ENCODE measurements at regions not wholly inside any gene's neighbourhood (a gene's known extent, or its start where the extent isn't known, plus 50 kb on each side); places are given as distances from the start of the nearest gene placed in this dataset.
"Not testable (repeated sequence)": the region's sequence is repeated elsewhere in the genome, so short reads cannot be mapped to it uniquely, and the experiment has no call there.

DNA sequence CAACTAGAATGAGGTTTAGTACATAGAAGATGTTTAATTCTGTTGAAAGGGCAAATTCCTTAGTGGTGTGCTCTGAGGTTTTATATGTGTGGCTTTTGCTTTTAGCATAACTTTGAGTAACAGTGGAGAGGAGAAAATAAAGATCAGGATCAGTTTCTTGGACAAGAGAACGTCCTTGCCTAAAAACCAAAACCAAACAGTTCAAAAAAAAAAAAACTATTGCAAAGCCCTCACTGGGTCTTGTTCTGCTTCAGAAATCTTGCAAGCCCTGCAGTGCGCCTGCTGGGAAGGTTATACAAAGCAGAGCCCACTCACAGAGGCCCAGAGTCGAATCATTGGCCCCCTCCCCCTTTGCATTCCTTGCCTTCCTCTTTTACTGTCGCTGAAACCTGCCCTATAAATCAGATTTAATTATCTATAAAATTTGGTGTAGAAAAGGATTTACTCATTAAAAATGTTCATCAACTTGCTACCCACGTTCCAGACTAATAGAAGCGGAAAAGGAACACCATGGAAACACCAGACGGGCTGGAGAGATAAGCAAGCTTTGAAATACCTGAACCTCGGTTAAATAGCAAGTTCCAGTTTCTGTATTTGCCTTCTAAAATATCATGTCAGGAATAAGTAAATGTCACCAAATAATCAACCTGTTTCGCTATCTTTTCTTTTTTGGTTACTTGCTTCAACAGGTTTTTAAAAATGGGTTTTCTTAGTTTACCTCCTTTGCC is 201.6 kb upstream of the PTBP2 start:
- Mint-ChIP-seq H3K4me1 (no peaks in the 10 kb centered on the region), H3K27ac (ENCODE audit: low read depth) (no peak overlapping the region), H3K4me3 (no peak overlapping the region), H3K36me3 (ENCODE audit: insufficient read depth) (no peaks in the 10 kb centered on the region), H3K9me3 (no peaks in the 10 kb centered on the region), H3K27me3 (no peaks in the 10 kb centered on the region)
- ATAC-seq (replicated peaks; ENCODE audit: extremely low read depth, poor library complexity, severe bottlenecking), result no peak
- no peak for DNase-seq (ENCODE audit: low spot score in 2 of 2)

DNA sequence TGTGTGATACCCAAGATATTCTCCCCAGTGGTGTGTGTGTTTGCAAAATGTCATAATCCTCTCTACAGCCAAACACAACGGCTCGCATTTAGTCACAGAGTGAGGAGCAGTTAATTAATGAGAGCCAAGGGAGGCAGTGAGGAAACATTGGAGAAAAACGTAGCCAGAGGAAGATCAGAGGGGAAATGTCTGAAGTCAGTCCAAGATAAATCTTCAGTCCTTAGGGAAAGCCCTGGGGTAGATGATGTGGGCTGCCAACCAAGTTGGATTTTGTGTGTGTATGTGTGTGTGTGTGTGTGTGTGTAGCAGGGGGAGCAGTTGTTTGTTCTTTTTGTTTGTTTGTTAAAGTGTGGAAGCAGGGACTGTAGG is 201.0 kb upstream of the PTBP2 start:
- H3K36me3 Mint-ChIP-seq (ENCODE audit: insufficient read depth), result no peaks in the 10 kb centered on the region
- ATAC-seq (replicated peaks; ENCODE audit: extremely low read depth, poor library complexity, severe bottlenecking) (no peak), DNase-seq (ENCODE audit: low spot score in 2 of 2) (no peak)
- H3K4me1 Mint-ChIP-seq, result no peaks in the 10 kb centered on the region
- no peaks in the 10 kb centered on the region for H3K9me3 Mint-ChIP-seq
- H3K4me3 Mint-ChIP-seq, result no peak overlapping the region
- no peak overlapping the region for H3K27ac Mint-ChIP-seq (ENCODE audit: low read depth)
- no peaks in the 10 kb centered on the region for H3K27me3 Mint-ChIP-seq

DNA sequence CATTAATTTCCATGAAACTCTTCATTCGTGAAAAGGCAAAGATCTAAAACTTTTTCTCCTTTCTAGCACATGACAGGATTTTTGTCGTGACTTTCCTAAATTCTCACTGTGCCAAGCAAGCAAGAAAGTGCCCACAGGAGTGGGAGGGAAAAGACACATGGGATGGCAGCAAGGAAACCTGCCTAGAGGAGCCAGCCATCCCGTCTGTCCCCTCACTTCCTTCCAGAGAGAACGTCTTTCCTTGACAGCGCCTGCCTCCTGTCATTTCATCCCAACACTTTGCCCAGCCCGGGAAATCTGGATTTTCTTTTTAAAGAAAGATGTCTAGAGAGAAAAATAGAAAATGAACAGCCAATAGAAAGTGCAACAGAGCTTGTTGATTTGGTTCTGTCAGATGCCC is 200.6 kb upstream of the PTBP2 start:
- H3K9me3 Mint-ChIP-seq, result no peaks in the 10 kb centered on the region
- H3K4me3 Mint-ChIP-seq, result no peak overlapping the region
- no peak overlapping the region for H3K27ac Mint-ChIP-seq (ENCODE audit: low read depth)
- no peaks in the 10 kb centered on the region for H3K4me1 Mint-ChIP-seq
- ATAC-seq (replicated peaks; ENCODE audit: extremely low read depth, poor library complexity, severe bottlenecking) (no peak), DNase-seq (ENCODE audit: low spot score in 2 of 2) (no peak)
- no peaks in the 10 kb centered on the region for H3K27me3 Mint-ChIP-seq
- H3K36me3 Mint-ChIP-seq (ENCODE audit: insufficient read depth), result no peaks in the 10 kb centered on the region

DNA sequence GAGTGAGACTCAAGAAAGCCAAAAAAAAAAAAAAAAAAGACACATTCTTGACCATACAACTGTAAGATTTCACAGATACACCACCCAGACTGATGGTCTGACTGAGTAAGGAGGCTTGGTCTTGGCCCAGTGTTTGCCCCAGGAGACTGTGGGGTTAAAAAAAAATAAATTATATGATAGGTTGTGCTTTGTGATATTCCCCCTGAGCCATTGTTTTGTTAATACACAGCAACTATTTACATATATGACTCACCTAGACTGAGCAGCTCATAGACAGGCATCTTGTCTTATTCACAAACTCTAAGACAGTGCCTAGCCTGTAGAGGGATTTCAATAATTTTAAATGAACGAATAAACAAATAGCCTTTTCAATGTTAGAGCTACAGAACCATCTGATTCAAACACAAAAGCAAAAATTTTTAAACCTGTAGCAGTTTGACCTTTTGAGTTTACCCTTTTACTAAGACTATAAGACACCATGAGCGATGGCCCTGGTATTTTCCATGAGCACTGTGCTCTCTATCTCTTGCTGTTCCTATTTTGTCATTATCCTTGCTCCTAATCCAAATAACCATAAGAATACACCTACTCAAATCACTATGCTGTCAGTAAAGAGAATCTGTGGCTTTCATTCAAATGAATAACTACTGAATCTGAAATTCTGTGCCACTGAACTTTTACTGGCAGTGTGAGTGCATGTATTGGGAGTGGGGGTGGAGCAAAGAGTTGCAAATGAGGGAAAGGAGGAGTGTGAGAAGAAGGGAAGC is 199.4 kb upstream of the PTBP2 start:
- no peak overlapping the region for H3K27ac Mint-ChIP-seq (ENCODE audit: low read depth)
- H3K36me3 Mint-ChIP-seq (ENCODE audit: insufficient read depth), result no peaks in the 10 kb centered on the region
- no peak overlapping the region for H3K4me3 Mint-ChIP-seq
- ATAC-seq (replicated peaks; ENCODE audit: extremely low read depth, poor library complexity, severe bottlenecking) (no peak), DNase-seq (ENCODE audit: low spot score in 2 of 2) (no peak)
- peaks cover 9% of the 10 kb centered on the region for H3K9me3 Mint-ChIP-seq
- no peaks in the 10 kb centered on the region for H3K27me3 Mint-ChIP-seq
- H3K4me1 Mint-ChIP-seq, result no peaks in the 10 kb centered on the region

DNA sequence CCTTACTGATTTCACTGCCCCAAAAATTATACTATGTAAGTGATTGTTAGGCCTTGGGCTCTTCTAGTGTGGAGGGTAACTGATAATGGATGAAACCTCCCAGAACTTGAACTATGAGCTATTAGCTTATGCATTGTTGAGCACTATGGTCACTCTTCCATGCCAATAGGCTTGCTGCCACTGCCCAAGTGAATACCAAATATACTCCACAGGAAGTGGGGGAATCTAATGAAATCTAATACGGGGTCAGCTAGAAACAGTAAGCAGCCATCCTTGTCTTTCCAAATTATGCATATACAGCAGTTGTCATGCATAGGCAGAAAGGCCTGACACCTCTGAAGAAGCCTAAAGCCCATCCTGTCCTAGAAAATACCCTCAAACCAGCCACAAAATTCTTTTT is 198.7 kb upstream of the PTBP2 start:
- no peaks in the 10 kb centered on the region for H3K4me1 Mint-ChIP-seq
- no peak for DNase-seq (ENCODE audit: low spot score in 2 of 2)
- peaks cover 1% of the 10 kb centered on the region for H3K36me3 Mint-ChIP-seq (ENCODE audit: insufficient read depth)
- no peak overlapping the region for H3K27ac Mint-ChIP-seq (ENCODE audit: low read depth)
- H3K27me3 Mint-ChIP-seq, result no peaks in the 10 kb centered on the region
- H3K9me3 Mint-ChIP-seq, result peaks cover 11% of the 10 kb centered on the region
- no peak for ATAC-seq (replicated peaks; ENCODE audit: extremely low read depth, poor library complexity, severe bottlenecking)
- no peak overlapping the region for H3K4me3 Mint-ChIP-seq

DNA sequence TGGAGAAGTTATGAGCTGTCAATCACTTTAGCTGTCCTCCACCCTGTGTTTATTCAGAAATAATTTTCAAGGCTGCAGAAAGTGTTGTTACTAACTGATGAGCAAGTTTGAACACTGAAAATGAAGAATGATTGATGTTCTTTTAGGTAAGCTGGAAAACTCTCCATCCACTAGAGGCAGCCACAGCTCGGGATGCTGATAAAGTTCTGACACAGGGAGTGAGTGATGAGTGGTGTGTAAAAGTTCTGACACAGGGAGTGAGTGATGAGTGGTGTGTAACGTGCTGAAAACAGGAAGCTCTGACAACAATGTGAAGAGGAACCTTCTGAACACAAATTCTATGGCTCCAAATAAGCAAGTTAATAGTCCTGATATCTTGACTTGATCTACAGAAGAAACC is 197.5 kb upstream of the PTBP2 start:
- DNase-seq (ENCODE audit: low spot score in 2 of 2), result no peak
- no peak overlapping the region for H3K4me3 Mint-ChIP-seq
- H3K36me3 Mint-ChIP-seq (ENCODE audit: insufficient read depth), result peaks cover 1% of the 10 kb centered on the region
- no peak overlapping the region for H3K27ac Mint-ChIP-seq (ENCODE audit: low read depth)
- no peaks in the 10 kb centered on the region for H3K4me1 Mint-ChIP-seq
- peaks cover 18% of the 10 kb centered on the region for H3K9me3 Mint-ChIP-seq
- ATAC-seq (replicated peaks; ENCODE audit: extremely low read depth, poor library complexity, severe bottlenecking), result no peak
- H3K27me3 Mint-ChIP-seq, result no peaks in the 10 kb centered on the region

DNA sequence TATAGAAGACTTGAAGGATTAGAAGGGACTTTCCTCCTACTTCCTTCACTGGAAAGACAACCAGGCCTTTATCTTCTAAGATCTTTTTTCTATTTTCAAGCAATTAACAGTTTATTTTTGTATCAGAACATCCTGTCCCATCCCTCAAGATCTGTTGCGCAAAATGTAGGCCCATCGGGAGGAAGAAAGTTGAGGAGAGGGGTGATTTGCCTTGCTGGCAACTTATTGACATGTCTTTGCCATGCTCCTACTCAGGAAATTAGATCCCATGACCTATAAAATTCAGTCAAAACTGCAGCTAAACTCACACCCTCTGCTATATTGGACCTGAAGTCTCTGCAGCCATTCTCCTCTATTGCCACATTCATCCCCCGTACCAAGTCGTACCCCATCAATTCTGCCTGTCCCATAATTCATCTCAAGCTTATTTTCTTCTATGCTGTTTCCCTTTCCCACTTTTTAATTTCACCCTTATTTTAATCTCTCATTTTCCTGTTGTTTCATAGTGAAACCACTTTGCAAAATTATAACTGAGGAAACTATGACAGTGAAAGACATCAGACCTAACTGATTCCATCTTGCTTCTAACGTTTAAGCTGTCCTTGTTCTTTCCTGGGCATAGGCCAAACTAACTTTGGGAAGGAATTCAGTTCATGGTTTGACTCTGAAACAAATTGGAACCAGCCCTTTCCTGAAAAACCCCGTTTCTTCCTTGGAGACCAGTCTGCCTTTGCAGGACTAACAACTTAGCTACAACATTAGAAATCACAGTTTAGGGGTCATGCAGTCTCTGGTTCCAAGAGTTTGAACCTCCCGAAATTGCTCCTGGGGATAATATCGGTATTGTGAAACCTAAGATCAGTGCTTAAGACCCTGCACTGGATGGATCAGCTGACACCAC is 195.7 kb upstream of the PTBP2 start:
- Mint-ChIP-seq H3K27ac (ENCODE audit: low read depth) (no peak overlapping the region), H3K27me3 (no peaks in the 10 kb centered on the region), H3K4me3 (no peak overlapping the region), H3K4me1 (no peaks in the 10 kb centered on the region), H3K36me3 (ENCODE audit: insufficient read depth) (peaks cover 1% of the 10 kb centered on the region), H3K9me3 (peaks cover 18% of the 10 kb centered on the region)
- DNase-seq (ENCODE audit: low spot score in 2 of 2) (no peak), ATAC-seq (replicated peaks; ENCODE audit: extremely low read depth, poor library complexity, severe bottlenecking) (no peak)

DNA sequence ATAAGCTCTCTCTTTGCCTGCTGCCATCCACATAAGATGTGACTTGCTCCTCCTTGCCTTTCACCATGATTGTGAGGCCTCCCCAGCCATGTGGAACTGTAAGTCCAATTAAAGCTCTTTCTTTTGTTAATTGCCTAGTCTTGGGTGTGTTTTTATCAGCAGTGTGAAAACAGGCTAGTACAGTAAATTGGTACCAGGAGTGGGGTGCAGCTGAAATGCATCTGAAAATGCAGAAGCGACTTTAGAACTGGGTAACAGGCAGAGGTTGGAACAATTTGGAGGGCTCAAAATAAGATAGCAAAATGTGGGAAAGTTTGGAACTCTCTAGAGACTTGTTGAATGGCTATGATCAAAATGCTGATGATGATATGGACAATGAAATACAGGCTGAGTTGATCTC is 192.9 kb upstream of the PTBP2 start:
- ATAC-seq (replicated peaks; ENCODE audit: extremely low read depth, poor library complexity, severe bottlenecking); H3K4me3 Mint-ChIP-seq; H3K4me1 Mint-ChIP-seq; H3K36me3 Mint-ChIP-seq (ENCODE audit: insufficient read depth); H3K27me3 Mint-ChIP-seq; DNase-seq (ENCODE audit: low spot score in 2 of 2); H3K27ac Mint-ChIP-seq (ENCODE audit: low read depth): not testable (repeated sequence)
- peaks cover 18% of the 10 kb centered on the region for H3K9me3 Mint-ChIP-seq

DNA sequence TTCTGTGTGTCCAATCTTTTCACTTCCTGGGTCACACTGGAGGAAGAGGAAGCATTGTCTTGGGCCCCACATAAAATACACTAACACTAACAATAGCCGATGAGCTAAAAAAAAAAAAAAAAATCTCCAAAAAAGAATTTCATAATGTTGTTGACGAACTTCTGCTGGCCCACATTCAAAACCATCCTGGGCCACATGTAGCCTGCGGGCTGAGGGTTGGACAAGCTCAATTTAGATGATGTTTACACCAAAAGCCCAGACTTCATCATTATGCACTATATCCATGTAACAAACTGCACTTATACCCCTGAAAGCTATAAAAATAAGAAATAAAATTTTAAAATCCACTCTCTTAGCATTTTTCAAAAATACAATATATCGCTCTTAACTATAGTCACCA is 187.8 kb upstream of the PTBP2 start:
- Mint-ChIP-seq H3K4me3 (no peak overlapping the region), H3K9me3 (peaks cover 3% of the 10 kb centered on the region), H3K4me1 (no peaks in the 10 kb centered on the region), H3K27ac (ENCODE audit: low read depth) (no peak overlapping the region), H3K36me3 (ENCODE audit: insufficient read depth) (peaks cover 3% of the 10 kb centered on the region), H3K27me3 (no peaks in the 10 kb centered on the region)
- DNase-seq (ENCODE audit: low spot score in 2 of 2) (no peak), ATAC-seq (replicated peaks; ENCODE audit: extremely low read depth, poor library complexity, severe bottlenecking) (no peak)

DNA sequence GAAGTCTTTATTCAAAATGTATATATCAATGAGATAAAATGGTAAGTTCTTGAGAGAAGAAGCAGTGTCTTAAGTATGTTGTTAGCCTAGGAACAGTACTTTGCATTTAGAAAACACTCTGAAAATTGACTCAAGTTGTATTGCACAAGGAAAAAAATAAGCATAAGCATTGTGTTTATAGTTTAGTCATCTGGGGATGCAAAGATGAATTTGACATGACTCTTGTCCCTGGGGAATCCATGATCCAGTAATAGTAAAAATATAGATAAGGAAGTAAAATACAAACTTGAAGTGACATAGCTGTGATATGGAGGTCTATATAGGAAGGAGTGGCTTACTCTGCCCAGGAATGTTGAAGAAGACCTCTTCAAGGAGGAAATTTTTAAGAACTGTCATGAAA is 185.0 kb upstream of the PTBP2 start:
- Mint-ChIP-seq H3K9me3 (peaks cover 5% of the 10 kb centered on the region), H3K27ac (ENCODE audit: low read depth) (no peak overlapping the region), H3K4me3 (no peak overlapping the region), H3K4me1 (no peaks in the 10 kb centered on the region), H3K27me3 (no peaks in the 10 kb centered on the region), H3K36me3 (ENCODE audit: insufficient read depth) (peaks cover 3% of the 10 kb centered on the region)
- ATAC-seq (replicated peaks; ENCODE audit: extremely low read depth, poor library complexity, severe bottlenecking) (no peak), DNase-seq (ENCODE audit: low spot score in 2 of 2) (no peak)

DNA sequence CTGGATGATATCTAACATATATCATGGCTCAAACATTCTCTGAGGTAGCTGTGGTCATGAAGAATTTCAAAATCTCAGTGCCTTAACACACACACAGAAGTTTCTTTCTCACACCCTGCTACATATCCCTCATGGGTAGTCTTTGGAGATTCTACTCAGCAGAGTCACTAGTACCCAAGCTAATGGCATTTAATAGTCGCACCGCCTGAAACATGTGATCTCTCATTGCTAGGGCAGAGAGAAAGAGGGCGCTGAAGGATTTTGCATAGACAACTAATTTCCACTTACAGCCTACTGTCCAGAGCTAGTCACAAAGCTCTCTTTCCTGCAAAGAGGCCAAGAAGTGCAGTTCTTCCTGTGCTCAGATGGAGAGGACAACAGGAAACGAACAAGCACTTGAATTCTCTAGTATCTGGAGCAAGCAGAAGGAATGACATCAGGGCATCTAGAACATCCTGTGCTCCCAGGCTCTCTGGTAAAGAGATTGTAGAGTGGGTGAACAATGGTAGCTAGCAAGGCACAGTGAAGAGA is 183.4 kb upstream of the PTBP2 start:
- H3K27ac Mint-ChIP-seq (ENCODE audit: low read depth), result no peak overlapping the region
- peaks cover 3% of the 10 kb centered on the region for H3K36me3 Mint-ChIP-seq (ENCODE audit: insufficient read depth)
- no peak overlapping the region for H3K4me3 Mint-ChIP-seq
- H3K9me3 Mint-ChIP-seq, result peaks cover 5% of the 10 kb centered on the region
- no peak for DNase-seq (ENCODE audit: low spot score in 2 of 2)
- H3K4me1 Mint-ChIP-seq, result no peaks in the 10 kb centered on the region
- no peaks in the 10 kb centered on the region for H3K27me3 Mint-ChIP-seq
- no peak for ATAC-seq (replicated peaks; ENCODE audit: extremely low read depth, poor library complexity, severe bottlenecking)

DNA sequence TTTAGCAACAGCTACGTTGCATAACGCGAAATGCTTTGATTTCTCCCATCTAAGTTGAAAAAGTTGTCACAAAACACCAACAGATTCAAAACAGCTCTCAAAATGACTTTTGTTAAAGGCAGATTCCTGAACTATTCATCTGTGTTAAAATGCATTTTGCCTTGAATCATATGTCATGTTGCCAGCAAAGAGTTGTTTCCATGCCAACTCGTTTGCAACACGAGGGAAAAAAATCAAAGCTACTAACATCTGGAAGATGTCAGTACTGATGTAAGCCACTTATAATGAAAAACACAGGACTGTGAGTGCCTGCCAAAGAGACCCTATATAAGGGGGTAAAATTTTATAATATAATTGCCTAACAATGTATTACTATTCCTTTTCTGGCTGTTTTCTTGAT is 182.7 kb upstream of the PTBP2 start:
- ATAC-seq (replicated peaks; ENCODE audit: extremely low read depth, poor library complexity, severe bottlenecking) (no peak), DNase-seq (ENCODE audit: low spot score in 2 of 2) (no peak)
- Mint-ChIP-seq H3K4me1 (no peaks in the 10 kb centered on the region), H3K27me3 (no peaks in the 10 kb centered on the region), H3K36me3 (ENCODE audit: insufficient read depth) (peaks cover 3% of the 10 kb centered on the region), H3K9me3 (peaks cover 5% of the 10 kb centered on the region), H3K27ac (ENCODE audit: low read depth) (no peak overlapping the region), H3K4me3 (no peak overlapping the region)
